Astrocyte (in vitro differentiated cells and primary cell): ENCODE measurements at regions not wholly inside any gene's neighbourhood (a gene's known extent, or its start where the extent isn't known, plus 50 kb on each side); places are given as distances from the start of the nearest gene placed in this dataset.

Experiments used
- EZH2 ChIP-seq: IDR thresholded peaks from 2 replicates; pipeline ENCODE4 v1.6.1; 2012; ENCODE audit warnings: mild to moderate bottlenecking, low read length, inconsistent platforms; ENCODE audit not compliant: insufficient read depth
- TF ChIP-seq, protein P1 (sequence below): IDR thresholded peaks from 2 replicates; pipeline ENCODE4 v1.5.1; 2011; ENCODE audit warnings: low read depth, mild to moderate bottlenecking, inconsistent platforms, low read length, moderate library complexity; ENCODE audit not compliant: insufficient read depth

DNA sequence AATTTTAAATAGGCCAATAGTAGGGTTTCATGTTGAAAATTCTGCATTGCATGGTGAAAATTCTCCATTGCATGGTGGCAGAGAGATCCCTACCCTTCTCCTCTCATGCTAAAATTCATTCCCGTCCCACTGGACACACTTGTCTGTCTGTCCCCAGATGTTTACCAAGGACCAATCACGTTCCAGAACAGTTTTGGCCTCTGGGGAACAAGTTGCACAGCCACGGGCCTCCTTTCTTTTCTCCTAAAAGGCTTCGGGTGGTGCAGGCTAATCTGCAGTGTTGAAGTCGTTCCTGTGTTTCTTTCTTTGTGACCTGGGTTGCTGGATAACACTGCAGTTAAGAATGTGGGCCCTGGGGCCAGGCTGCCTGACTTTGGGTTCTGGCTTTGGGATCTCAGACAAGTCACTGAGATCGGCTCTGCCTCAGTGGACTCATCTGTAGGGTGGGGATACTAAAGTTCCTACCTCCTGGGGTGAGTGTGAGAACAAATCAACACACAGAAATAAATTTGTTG is 113.1 kb upstream of the FAM204A start:
- TF ChIP-seq, protein P1, sequence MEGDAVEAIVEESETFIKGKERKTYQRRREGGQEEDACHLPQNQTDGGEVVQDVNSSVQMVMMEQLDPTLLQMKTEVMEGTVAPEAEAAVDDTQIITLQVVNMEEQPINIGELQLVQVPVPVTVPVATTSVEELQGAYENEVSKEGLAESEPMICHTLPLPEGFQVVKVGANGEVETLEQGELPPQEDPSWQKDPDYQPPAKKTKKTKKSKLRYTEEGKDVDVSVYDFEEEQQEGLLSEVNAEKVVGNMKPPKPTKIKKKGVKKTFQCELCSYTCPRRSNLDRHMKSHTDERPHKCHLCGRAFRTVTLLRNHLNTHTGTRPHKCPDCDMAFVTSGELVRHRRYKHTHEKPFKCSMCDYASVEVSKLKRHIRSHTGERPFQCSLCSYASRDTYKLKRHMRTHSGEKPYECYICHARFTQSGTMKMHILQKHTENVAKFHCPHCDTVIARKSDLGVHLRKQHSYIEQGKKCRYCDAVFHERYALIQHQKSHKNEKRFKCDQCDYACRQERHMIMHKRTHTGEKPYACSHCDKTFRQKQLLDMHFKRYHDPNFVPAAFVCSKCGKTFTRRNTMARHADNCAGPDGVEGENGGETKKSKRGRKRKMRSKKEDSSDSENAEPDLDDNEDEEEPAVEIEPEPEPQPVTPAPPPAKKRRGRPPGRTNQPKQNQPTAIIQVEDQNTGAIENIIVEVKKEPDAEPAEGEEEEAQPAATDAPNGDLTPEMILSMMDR = no peak
- no peak for TF ChIP-seq EZH2
